HEK293 (cell line): ENCODE measurements at regions not wholly inside any gene's neighbourhood (a gene's known extent, or its start where the extent isn't known, plus 50 kb on each side); places are given as distances from the start of the nearest gene placed in this dataset.

Experiments used
- ZFHX2 ChIP-seq: fragments of 450-650 bp; formaldehyde crosslinking; conservative IDR thresholded peaks from 2 replicates; pipeline ENCODE4 v1.5.1; 2016; ENCODE audit warnings: missing biosample characterization, missing genetic modification characterization
- ZFP37 ChIP-seq: fragments of 450-650 bp; formaldehyde crosslinking; IDR thresholded peaks from 2 replicates; pipeline ENCODE4 v1.5.1; 2016; ENCODE audit warnings: missing biosample characterization, missing genetic modification characterization
- ZNF558 ChIP-seq: fragments of 450-650 bp; formaldehyde crosslinking; IDR thresholded peaks from 2 replicates; pipeline ENCODE4 v1.5.1; 2016; ENCODE audit warnings: missing biosample characterization, missing genetic modification characterization
- ZNF654 ChIP-seq: fragments of 450-650 bp; formaldehyde crosslinking; IDR thresholded peaks from 2 replicates; pipeline ENCODE4 v1.5.1; 2016; ENCODE audit warnings: low read depth, missing biosample characterization, missing genetic modification characterization
- ZNF777 ChIP-seq: fragments of 450-650 bp; formaldehyde crosslinking; IDR thresholded peaks from 2 replicates; pipeline ENCODE4 v1.5.1; 2017; ENCODE audit warnings: missing biosample characterization, missing genetic modification characterization, borderline replicate concordance
- TF ChIP-seq, protein P1 (sequence below): fragments of 450-650 bp; formaldehyde crosslinking; IDR thresholded peaks from 2 replicates; pipeline ENCODE4 v1.5.1; 2016; ENCODE audit warnings: missing biosample characterization, missing genetic modification characterization
- TF ChIP-seq, protein P2 (sequence below): fragments of 450-650 bp; formaldehyde crosslinking; IDR thresholded peaks from 2 replicates; pipeline ENCODE4 v1.5.1; 2016; ENCODE audit warnings: missing biosample characterization, missing genetic modification characterization

- TF ChIP-seq, protein P1, sequence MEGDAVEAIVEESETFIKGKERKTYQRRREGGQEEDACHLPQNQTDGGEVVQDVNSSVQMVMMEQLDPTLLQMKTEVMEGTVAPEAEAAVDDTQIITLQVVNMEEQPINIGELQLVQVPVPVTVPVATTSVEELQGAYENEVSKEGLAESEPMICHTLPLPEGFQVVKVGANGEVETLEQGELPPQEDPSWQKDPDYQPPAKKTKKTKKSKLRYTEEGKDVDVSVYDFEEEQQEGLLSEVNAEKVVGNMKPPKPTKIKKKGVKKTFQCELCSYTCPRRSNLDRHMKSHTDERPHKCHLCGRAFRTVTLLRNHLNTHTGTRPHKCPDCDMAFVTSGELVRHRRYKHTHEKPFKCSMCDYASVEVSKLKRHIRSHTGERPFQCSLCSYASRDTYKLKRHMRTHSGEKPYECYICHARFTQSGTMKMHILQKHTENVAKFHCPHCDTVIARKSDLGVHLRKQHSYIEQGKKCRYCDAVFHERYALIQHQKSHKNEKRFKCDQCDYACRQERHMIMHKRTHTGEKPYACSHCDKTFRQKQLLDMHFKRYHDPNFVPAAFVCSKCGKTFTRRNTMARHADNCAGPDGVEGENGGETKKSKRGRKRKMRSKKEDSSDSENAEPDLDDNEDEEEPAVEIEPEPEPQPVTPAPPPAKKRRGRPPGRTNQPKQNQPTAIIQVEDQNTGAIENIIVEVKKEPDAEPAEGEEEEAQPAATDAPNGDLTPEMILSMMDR (tag by site-specific recombination), result no peak
- no peak for TF ChIP-seq ZFP37
- no peak for TF ChIP-seq ZNF654 (tag by site-specific recombination)
- no peak for TF ChIP-seq ZNF558 (tag by site-specific recombination)
- TF ChIP-seq ZNF777 (tag by site-specific recombination), result no peak
- TF ChIP-seq, protein P2, sequence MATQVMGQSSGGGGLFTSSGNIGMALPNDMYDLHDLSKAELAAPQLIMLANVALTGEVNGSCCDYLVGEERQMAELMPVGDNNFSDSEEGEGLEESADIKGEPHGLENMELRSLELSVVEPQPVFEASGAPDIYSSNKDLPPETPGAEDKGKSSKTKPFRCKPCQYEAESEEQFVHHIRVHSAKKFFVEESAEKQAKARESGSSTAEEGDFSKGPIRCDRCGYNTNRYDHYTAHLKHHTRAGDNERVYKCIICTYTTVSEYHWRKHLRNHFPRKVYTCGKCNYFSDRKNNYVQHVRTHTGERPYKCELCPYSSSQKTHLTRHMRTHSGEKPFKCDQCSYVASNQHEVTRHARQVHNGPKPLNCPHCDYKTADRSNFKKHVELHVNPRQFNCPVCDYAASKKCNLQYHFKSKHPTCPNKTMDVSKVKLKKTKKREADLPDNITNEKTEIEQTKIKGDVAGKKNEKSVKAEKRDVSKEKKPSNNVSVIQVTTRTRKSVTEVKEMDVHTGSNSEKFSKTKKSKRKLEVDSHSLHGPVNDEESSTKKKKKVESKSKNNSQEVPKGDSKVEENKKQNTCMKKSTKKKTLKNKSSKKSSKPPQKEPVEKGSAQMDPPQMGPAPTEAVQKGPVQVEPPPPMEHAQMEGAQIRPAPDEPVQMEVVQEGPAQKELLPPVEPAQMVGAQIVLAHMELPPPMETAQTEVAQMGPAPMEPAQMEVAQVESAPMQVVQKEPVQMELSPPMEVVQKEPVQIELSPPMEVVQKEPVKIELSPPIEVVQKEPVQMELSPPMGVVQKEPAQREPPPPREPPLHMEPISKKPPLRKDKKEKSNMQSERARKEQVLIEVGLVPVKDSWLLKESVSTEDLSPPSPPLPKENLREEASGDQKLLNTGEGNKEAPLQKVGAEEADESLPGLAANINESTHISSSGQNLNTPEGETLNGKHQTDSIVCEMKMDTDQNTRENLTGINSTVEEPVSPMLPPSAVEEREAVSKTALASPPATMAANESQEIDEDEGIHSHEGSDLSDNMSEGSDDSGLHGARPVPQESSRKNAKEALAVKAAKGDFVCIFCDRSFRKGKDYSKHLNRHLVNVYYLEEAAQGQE, result no peak
- no peak for TF ChIP-seq ZFHX2
These were observed 400.7 kb upstream of the AGTR1 start for GRCh38 chr3:148297013-148297412.
